ENCODE measurements at regions not wholly inside any gene's neighbourhood (a gene's known extent, or its start where the extent isn't known, plus 50 kb on each side); places are given as distances from the start of the nearest gene placed in this dataset.

DNA sequence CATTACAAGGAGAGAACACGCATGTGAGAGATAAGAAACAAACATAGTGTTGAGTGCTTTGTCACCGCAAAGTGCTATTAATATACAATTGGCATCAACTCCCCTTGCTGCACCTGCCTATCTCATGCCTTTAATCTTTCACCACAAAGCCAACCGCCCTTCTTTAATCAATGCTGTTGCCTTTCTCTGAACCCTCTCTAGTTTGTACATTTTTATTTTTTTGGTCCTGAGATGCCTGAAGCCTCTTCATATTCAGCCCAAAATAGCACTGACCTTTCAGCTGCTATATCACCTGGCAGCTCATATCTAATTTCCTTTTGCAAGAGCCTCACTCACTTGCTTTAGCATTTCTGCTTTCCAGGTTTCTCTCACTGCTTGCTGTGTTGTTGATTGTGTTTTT lies 504.7 kb downstream of the NUF2 start:
- TF ChIP-seq, protein P1, sequence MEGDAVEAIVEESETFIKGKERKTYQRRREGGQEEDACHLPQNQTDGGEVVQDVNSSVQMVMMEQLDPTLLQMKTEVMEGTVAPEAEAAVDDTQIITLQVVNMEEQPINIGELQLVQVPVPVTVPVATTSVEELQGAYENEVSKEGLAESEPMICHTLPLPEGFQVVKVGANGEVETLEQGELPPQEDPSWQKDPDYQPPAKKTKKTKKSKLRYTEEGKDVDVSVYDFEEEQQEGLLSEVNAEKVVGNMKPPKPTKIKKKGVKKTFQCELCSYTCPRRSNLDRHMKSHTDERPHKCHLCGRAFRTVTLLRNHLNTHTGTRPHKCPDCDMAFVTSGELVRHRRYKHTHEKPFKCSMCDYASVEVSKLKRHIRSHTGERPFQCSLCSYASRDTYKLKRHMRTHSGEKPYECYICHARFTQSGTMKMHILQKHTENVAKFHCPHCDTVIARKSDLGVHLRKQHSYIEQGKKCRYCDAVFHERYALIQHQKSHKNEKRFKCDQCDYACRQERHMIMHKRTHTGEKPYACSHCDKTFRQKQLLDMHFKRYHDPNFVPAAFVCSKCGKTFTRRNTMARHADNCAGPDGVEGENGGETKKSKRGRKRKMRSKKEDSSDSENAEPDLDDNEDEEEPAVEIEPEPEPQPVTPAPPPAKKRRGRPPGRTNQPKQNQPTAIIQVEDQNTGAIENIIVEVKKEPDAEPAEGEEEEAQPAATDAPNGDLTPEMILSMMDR (IDR thresholded peaks at IDR 0.05; ENCODE audit: extremely low read depth, missing control alignments) = no peak

DNA sequence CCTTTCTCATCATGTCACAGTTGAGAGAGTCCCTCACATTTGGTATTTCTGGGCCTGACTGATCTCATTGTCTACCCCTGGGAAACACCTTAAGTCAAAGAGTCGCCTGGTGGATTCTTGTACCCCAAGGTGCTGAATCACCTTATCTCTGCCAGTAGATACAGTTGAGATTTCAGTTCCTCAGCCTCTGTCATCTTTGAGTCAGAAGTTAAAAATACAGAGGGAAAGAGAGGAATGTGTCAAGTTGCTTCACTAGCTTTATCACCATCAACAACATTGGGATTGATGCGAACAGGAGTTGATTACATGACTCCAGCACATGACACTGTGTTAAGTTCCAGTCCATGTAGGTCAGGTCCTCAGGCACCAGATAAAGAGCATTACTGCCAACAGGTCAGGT lies 513.0 kb downstream of the NUF2 start:
- TF ChIP-seq, protein P1 (IDR thresholded peaks at IDR 0.05; ENCODE audit: extremely low read depth, missing control alignments) = no peak
- DNase-seq (ENCODE audit: low spot score) = no peak

More for the DNA sequence above, 504.7 kb downstream of the NUF2 start:
- DNase-seq (ENCODE audit: low spot score) = no peak

DNA sequence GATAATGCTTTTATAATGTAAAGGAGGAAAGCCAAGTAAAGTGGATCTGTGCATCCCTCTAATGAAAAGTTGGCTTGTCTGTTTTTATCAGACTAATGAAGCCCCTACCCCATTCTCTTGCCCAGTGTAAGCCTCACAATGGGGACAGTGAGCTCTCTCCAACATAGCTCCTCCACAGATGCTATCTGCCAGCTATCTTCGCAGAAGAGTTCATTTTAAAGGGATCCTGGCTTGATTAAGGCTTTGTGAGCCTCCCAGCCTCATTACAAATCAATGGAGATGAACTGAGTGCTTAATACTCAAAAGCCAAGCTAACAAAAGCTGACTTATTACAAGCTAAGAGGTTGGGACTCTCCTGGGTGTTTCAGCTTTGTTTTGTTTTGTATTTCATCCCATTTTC lies 514.7 kb downstream of the NUF2 start:
- TF ChIP-seq, protein P1 (IDR thresholded peaks at IDR 0.05; ENCODE audit: extremely low read depth, missing control alignments) = no peak
- DNase-seq (ENCODE audit: low spot score) = no peak

DNA sequence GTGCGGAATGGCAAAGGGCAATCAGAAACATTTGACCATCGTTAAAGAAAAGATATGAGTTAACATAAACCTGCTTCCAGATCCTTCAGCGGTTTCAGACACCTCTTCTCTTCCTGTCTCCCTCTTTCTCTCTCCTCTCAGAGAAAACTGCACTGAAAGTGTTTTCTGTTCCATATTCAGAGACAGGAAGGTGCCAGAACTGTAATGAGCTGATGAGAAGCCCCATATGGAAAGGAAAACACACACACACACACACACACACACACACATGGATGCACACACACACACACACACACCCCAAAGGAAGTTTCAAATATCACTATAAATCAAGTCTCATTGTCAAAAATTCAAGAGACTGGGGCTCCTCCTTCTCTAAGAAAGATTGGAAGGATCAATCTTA lies 515.5 kb downstream of the NUF2 start:
- TF ChIP-seq, protein P1 (IDR thresholded peaks at IDR 0.05; ENCODE audit: extremely low read depth, missing control alignments) = no peak
- no peak for DNase-seq (ENCODE audit: low spot score)

DNA sequence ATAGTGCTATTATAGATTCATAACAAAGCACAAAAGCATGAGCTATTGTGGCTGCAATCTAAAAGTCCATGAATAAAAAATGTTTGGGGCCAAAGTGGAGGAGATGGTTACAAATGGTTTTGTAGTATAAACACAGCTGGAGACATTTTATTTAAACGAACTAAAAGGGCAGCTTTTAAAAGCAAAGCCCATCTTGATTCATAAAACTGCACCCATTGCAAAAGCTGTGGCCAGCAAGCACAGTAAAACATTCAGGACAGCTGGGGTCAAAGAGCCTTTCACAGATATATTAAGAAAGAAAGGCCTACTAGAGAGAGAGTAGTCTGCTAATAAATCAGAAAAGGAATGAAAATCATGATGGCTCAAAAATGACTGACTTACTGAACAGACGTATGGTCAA lies 520.8 kb downstream of the NUF2 start:
- DNase-seq (ENCODE audit: low spot score) = no peak

DNA sequence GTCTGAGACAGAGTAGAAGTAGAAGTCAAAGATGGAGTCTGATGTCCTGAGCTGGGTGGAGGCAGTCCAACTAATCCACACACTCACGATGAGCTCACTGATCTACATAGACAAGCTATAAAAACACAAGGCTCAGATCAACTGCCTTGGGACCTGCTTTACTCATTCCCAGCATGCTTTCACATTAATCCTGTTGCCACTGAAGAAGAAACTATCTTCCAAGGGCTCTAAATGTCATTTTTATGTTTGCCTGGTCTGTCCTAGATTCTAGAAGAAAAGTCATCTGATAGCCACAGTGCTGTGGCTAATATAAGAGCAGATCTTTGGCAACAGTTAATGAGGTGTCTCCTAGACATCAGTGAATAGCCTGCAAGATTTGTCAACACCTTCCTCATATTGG lies 522.7 kb downstream of the NUF2 start:
- no peak for DNase-seq (ENCODE audit: low spot score)
- TF ChIP-seq, protein P1 (IDR thresholded peaks at IDR 0.05; ENCODE audit: extremely low read depth, missing control alignments) = no peak

More for the DNA sequence above, 520.8 kb downstream of the NUF2 start:
- TF ChIP-seq, protein P1 (IDR thresholded peaks at IDR 0.05; ENCODE audit: extremely low read depth, missing control alignments) = no peak

DNA sequence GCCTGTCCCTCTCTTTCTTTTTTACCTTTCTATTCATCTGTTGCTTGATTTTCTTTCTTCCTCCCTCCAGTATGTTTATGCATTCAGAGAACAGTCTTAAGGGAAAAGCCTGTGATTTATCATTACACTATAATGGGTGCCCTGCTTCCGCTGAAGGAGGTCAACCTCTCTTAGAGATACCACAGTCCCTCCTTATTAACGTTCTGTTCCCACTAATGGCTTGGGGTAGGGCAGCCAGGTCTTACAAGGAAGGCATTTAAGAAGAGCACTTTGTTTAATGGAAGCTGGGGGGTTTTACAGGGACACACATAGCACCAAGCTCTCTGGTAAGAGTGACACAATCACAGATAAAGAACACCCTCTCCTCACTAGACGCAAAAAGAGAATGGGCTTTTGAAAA lies 523.5 kb downstream of the NUF2 start:
- TF ChIP-seq, protein P1 (IDR thresholded peaks at IDR 0.05; ENCODE audit: extremely low read depth, missing control alignments) = no peak
- no peak for DNase-seq (ENCODE audit: low spot score)

All from GM20000 (cell line).